Cardiac septum (tissue), 1 donor: ENCODE measurements at regions not wholly inside any gene's neighbourhood (a gene's known extent, or its start where the extent isn't known, plus 50 kb on each side); places are given as distances from the start of the nearest gene placed in this dataset.

ENCODE experiments used
- DNase-seq: peaks from one replicate; pipeline ENCODE4 v3.0.0-alpha.2; 2020; ENCODE audit warnings: low spot score
- intact Hi-C: fragments of 100-400 bp; cut with DNase I; formaldehyde crosslinking; loops from one replicate; pipeline ENCODE4 v1.14.0; 2022
- donor health status: DM: no; HTN: no; CAD: no.

DNA sequence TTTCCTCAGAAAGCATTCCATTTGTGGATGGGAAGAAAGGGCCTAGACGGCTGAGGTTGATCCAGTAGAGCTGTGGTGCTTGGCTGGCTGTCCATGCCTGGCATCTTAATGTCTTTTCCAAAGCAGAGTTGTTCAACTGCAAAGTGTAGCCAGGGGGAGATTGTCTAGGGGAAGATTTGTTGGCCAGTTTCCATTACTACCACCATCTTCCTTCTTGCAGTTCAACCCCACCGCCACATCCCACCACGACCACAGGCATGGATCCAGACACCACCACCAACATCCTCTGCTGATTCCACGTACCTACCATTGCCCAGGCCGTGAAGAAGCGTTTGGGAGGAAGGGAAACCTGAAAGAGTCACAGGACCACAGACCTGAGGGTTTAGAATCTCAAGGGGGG is 50.7 kb upstream of the HAAO start:
- peak; percentile 53 for DNase-seq
- intact Hi-C loops = no loop called here

DNA sequence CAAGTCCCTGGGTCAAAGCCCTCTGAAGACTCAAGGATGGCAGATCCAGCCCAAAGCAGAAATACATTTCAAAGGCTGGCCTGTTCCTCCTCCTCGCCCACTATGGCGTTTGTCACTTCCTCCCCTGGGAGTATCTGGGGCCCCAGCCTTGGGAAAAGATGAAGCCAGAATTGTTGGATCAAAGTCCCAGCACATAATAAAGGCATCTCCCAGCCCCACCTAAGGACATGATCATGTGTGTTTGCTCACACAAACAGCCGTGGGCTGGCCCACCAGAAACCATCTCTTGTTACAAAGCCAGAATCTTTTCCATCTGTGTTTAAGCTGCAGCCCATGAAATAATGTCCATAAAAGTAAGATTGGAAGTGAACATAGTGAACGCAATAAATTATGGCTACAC is 50.1 kb upstream of the HAAO start:
- intact Hi-C loops = no loop called here
- peak; percentile 35 for DNase-seq
